Transverse colon (tissue), 4 donors: ENCODE measurements at regions not wholly inside any gene's neighbourhood (a gene's known extent, or its start where the extent isn't known, plus 50 kb on each side); places are given as distances from the start of the nearest gene placed in this dataset.

ENCODE experiments used
- CTCF ChIP-seq, 5 experiments: fragments of 200-600 bp in 3 of 5; fragments of 450-650 bp in 2 of 5; sonication (generic) in 3 of 5; IDR thresholded peaks; 1 replicate in 2 of 5; 2 replicates in 3 of 5; pipeline ENCODE4 v1.5.1; 2016 to 2017; ENCODE audit warnings: antibody characterized with exemption in 5 of 5, inconsistent platforms in 3 of 5, mild to moderate bottlenecking in 2 of 5, moderate library complexity in 1 of 5
- POLR2A ChIP-seq: fragments of 450-650 bp; IDR thresholded peaks from one replicate; pipeline ENCODE4 v1.6.1; 2016; ENCODE audit warnings: antibody characterized with exemption, mild to moderate bottlenecking, moderate library complexity
- POLR2AphosphoS5 ChIP-seq, 3 donors: sonication (generic); formaldehyde crosslinking; IDR thresholded peaks; one replicate each; pipeline ENCODE4 v1.6.1; 2016; ENCODE audit warnings: antibody characterized with exemption in 3 of 3

GRCh38 chr17:14777291-14777690 lies 476.4 kb downstream of the HS3ST3B1 start:
- TF ChIP-seq CTCF (IDR thresholded peaks at IDR 0.05) (no peak), POLR2AphosphoS5 (IDR thresholded peaks at IDR 0.05) (no peak), POLR2A (no peak)
